Common myeloid progenitor, CD34-positive (primary cell): ENCODE measurements at regions not wholly inside any gene's neighbourhood (a gene's known extent, or its start where the extent isn't known, plus 50 kb on each side); places are given as distances from the start of the nearest gene placed in this dataset.

Experiments used
- CTCF ChIA-PET: fragments of 350-600 bp; sonication (Branson Sonifier 250); formaldehyde crosslinking; loops from one replicate; lab custom pipeline; 2021; ENCODE audit warnings: antibody characterized with exemption; lab: Charles Lee
- POLR2A ChIA-PET: fragments of 350-600 bp; sonication (Branson Sonifier 250); formaldehyde crosslinking; loops from one replicate; lab custom pipeline; 2021; ENCODE audit warnings: antibody characterized with exemption; lab: Charles Lee
- DNase-seq, 3 donors: peaks; one replicate each; pipeline versions ENCODE4 v3.0.0 to v3.0.0-alpha.2; 2013
- H3K27ac ChIP-seq, 2 experiments: 1 replicate in 1 of 2; 2 replicates in 1 of 2; pipeline ENCODE4 v1.7.0; 2013; ENCODE audit warnings: inconsistent platforms in 2 of 2, low read length in 2 of 2, mild to moderate bottlenecking in 2 of 2, low read depth in 1 of 2, moderate library complexity in 1 of 2; ENCODE audit not compliant: severe bottlenecking in 2 of 2, insufficient read depth in 1 of 2, poor library complexity in 1 of 2
- H3K27me3 ChIP-seq, 5 experiments: replicated peaks in 2 of 5; 1 replicate in 3 of 5; 2 replicates in 2 of 5; pipeline versions ENCODE4 v1.6.1 to v1.7.0; 2013; ENCODE audit warnings: low read length in 4 of 5, mild to moderate bottlenecking in 2 of 5, moderate library complexity in 2 of 5, inconsistent platforms in 1 of 5; ENCODE audit not compliant: insufficient read depth in 5 of 5, control insufficient read depth in 4 of 5
- H3K36me3 ChIP-seq, 4 experiments: 1 replicate in 2 of 4; 2 replicates in 2 of 4; pipeline versions ENCODE4 v1.6.1 to v1.7.0; 2013; ENCODE audit warnings: low read length in 3 of 4, control low read depth in 1 of 4, mild to moderate bottlenecking in 1 of 4; ENCODE audit not compliant: control insufficient read depth in 4 of 4, insufficient read depth in 4 of 4
- H3K4me1 ChIP-seq, 4 experiments: 1 replicate in 3 of 4; 2 replicates in 1 of 4; pipeline versions ENCODE4 v1.6.1 to v1.7.1; 2013; ENCODE audit warnings: low read length in 3 of 4, mild to moderate bottlenecking in 3 of 4, control low read depth in 1 of 4, inconsistent platforms in 1 of 4, moderate library complexity in 1 of 4; ENCODE audit not compliant: control insufficient read depth in 4 of 4, insufficient read depth in 4 of 4; ENCODE audit errors: control extremely low read depth in 1 of 4
- H3K4me3 ChIP-seq, 7 experiments: 1 replicate in 4 of 7; 2 replicates in 3 of 7; pipeline versions ENCODE4 v1.5.1 to v1.7.0; 2013; ENCODE audit warnings: mild to moderate bottlenecking in 7 of 7, low read length in 6 of 7, moderate library complexity in 6 of 7, inconsistent platforms in 2 of 7, low read depth in 2 of 7, control low read depth in 1 of 7; ENCODE audit not compliant: insufficient read depth in 4 of 7, control insufficient read depth in 1 of 7; ENCODE audit errors: extremely low read depth in 1 of 7
- H3K9me3 ChIP-seq, 5 experiments: 1 replicate in 4 of 5; 2 replicates in 1 of 5; pipeline versions ENCODE4 v1.6.1 to v1.7.1; 2013; ENCODE audit warnings: low read length in 4 of 5, mild to moderate bottlenecking in 2 of 5, inconsistent platforms in 1 of 5, low read depth in 1 of 5, moderate library complexity in 1 of 5; ENCODE audit not compliant: control insufficient read depth in 4 of 5, insufficient read depth in 2 of 5; ENCODE audit errors: control extremely low read depth in 1 of 5
- WGBS: methylation state at CpG from one replicate; pipeline ENCODE4 v1.1.5; 2013; ENCODE audit not compliant: insufficient coverage; 5-methylcytosine and 5-hydroxymethylcytosine counted together

GRCh38 chr6:106885679-106886078, 88.8 kb downstream of the CD24 start:
- ChIA-PET POLR2A (no interaction called here), CTCF (no interaction called here)
- H3K27ac ChIP-seq = no peak overlapping the region

GRCh38 chr6:106884576-106884975, 90.0 kb downstream of the CD24 start:
- ChIA-PET CTCF (no interaction called here), POLR2A (no interaction called here)
- H3K9me3 ChIP-seq = no peaks in the 10 kb centered on the region
- DNase-seq = no peak
- H3K27me3 ChIP-seq = peaks cover 0 to 2% (median 0%) of the 10 kb centered on the region in 5 experiments
- H3K4me1 ChIP-seq = peaks cover 0 to 3% (median 0%) of the 10 kb centered on the region in 4 experiments
- no peak overlapping the region for H3K27ac ChIP-seq
- WGBS = 100% methylated on average over 2 of the region's 6 CpGs
- no peaks in the 10 kb centered on the region for H3K36me3 ChIP-seq
- H3K4me3 ChIP-seq = no peak overlapping the region

More at GRCh38 chr6:106885679-106886078, 88.8 kb downstream of the CD24 start:
- no peak for DNase-seq
- Histone ChIP-seq H3K36me3 (no peaks in the 10 kb centered on the region), H3K27me3 (peaks cover 0 to 2% (median 0%) of the 10 kb centered on the region in 5 experiments), H3K9me3 (no peaks in the 10 kb centered on the region), H3K4me3 (no peak overlapping the region), H3K4me1 (peaks cover 0 to 3% (median 0%) of the 10 kb centered on the region in 4 experiments)
- WGBS = 96% methylated on average over 4 of the region's 4 CpGs

GRCh38 chr6:106883808-106884262, 90.7 kb downstream of the CD24 start:
- WGBS = 81% methylated on average over 3 of the region's 4 CpGs
- H3K9me3 ChIP-seq = no peaks in the 10 kb centered on the region
- POLR2A ChIA-PET = no interaction called here
- H3K4me1 ChIP-seq = peaks cover 0 to 3% (median 0%) of the 10 kb centered on the region in 4 experiments
- no peak for DNase-seq
- no peaks in the 10 kb centered on the region for H3K36me3 ChIP-seq
- H3K4me3 ChIP-seq = no peak overlapping the region
- H3K27ac ChIP-seq = no peak overlapping the region
- CTCF ChIA-PET = no interaction called here
- H3K27me3 ChIP-seq = peaks cover 0 to 2% (median 0%) of the 10 kb centered on the region in 5 experiments

- POLR2A ChIA-PET = no interaction called here
- H3K27ac ChIP-seq = no peak overlapping the region
- 85% methylated on average over 4 of the region's 8 CpGs for WGBS
These were observed 91.7 kb downstream of the CD24 start for GRCh38 chr6:106882601-106883518.

DNA sequence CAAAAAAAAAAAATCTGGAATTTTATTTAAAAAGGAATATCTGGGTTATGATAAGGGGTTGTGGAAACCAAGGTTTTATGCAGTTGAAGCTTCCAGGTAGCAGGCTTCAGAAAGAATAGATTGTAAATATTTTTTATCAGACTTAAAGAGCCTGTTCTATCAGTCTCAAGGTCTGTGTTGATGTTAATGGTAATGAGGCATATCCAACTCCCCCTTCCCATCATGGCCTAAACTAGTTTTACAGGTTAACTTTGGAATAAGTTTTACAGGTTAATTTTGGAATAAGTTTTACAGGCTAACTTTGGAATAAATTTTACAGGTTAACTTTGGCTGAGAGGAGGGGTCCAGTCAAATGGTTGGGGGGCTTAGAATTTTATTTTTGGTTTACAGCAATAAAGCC, 92.4 kb downstream of the CD24 start:
- H3K36me3 ChIP-seq = no peaks in the 10 kb centered on the region
- H3K4me1 ChIP-seq = no peaks in the 10 kb centered on the region
- H3K4me3 ChIP-seq = no peak overlapping the region
- ChIA-PET CTCF (no interaction called here), POLR2A (no interaction called here)
- peaks cover 0 to 4% (median 0%) of the 10 kb centered on the region in 5 experiments for H3K27me3 ChIP-seq
- no peak for DNase-seq
- H3K9me3 ChIP-seq = no peaks in the 10 kb centered on the region
- H3K27ac ChIP-seq = no peak overlapping the region

More at GRCh38 chr6:106882601-106883518, 91.7 kb downstream of the CD24 start:
- Histone ChIP-seq H3K9me3 (no peaks in the 10 kb centered on the region), H3K4me1 (no peaks in the 10 kb centered on the region), H3K36me3 (no peaks in the 10 kb centered on the region), H3K27me3 (peaks cover 0 to 4% (median 0%) of the 10 kb centered on the region in 5 experiments), H3K4me3 (no peak overlapping the region)
- DNase-seq = no peak
- CTCF ChIA-PET = no interaction called here

DNA sequence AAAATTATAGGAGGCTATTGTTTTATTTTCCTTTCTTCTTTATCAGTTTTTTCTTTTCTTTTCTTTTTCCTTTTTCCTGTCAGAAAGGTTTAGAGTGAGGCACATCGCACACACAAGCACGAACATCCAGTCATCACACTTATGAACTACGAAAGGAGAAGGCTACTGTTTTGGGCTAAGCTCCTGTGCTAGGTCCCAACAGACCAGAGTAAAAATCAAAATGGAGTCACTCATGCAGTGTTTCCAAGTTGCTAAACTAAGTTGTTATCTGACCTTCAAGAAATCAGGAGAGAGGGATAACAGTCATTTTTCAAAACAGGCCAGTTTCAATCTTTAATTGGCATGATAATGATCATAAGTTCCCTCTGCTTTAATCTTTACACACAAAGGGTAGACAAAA, 93.6 kb downstream of the CD24 start:
- no peak overlapping the region for H3K27ac ChIP-seq
- ChIA-PET POLR2A (no interaction called here), CTCF (no interaction called here)
- no peaks in the 10 kb centered on the region for H3K4me1 ChIP-seq
- 100% methylated on average over 2 of the region's 3 CpGs for WGBS
- H3K9me3 ChIP-seq = peaks cover 0 to under 1% (median 0%) of the 10 kb centered on the region in 5 experiments
- no peaks in the 10 kb centered on the region for H3K36me3 ChIP-seq
- no peak for DNase-seq
- H3K4me3 ChIP-seq = no peak overlapping the region
- H3K27me3 ChIP-seq = peaks cover 0 to 4% (median 0%) of the 10 kb centered on the region in 5 experiments

DNA sequence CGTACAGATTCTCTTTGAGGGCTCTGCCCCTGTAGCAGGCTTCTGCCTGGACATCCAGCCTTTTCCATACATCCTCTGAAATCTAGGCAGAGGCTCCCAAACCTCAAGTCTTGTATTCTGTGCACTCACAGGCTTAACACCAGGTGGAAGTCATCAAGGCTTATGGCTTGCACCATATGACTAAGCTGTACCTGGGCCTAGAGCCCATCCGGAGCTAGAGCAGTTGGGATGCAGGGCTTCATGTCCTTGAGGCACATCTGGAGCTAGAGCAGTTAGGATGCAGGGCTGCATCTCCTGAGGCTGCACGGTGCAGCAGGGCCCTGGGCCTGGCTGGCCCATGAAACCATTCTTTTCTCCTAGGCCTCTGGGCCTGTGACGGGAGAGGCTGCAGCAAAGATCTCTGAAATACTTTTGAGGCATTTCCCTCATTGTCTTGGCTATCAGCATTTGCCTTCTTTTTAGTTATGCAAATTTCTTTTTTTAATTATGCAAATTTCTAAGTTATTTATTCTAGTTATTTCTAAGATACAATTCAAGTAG, 98.7 kb downstream of the CD24 start:
- DNase-seq = no peak
- Histone ChIP-seq H3K27me3 (peaks cover 0 to 1% (median 0%) of the 10 kb centered on the region in 5 experiments), H3K4me1 (no peaks in the 10 kb centered on the region), H3K9me3 (peaks cover 0 to 7% (median 3%) of the 10 kb centered on the region in 5 experiments), H3K4me3 (no peak overlapping the region), H3K27ac (no peak overlapping the region), H3K36me3 (no peaks in the 10 kb centered on the region)
- POLR2A ChIA-PET = no interaction called here
- CTCF ChIA-PET = no interaction called here
- WGBS = 100% methylated on average over 3 of the region's 4 CpGs
